ENCODE measurements at regions not wholly inside any gene's neighbourhood (a gene's known extent, or its start where the extent isn't known, plus 50 kb on each side); places are given as distances from the start of the nearest gene placed in this dataset.

GRCh38 chr12:84660139-84660538 lies 252.5 kb downstream of the SLC6A15 start:
- no peak for DNase-seq

GRCh38 chr12:84658877-84659276 lies 253.7 kb downstream of the SLC6A15 start:
- DNase-seq: no peak

- no peak for DNase-seq
Observed at GRCh38 chr12:84656705-84657104, 255.9 kb downstream of the SLC6A15 start.

GRCh38 chr12:84653482-84653881 lies 259.1 kb downstream of the SLC6A15 start:
- no peak for DNase-seq

GRCh38 chr12:84648425-84648824 lies 264.2 kb downstream of the SLC6A15 start:
- no peak for DNase-seq

GRCh38 chr12:84644908-84645307 lies 267.7 kb downstream of the SLC6A15 start:
- DNase-seq: no peak

GRCh38 chr12:84643993-84644392 lies 268.6 kb downstream of the SLC6A15 start:
- DNase-seq: no peak

GRCh38 chr12:84641940-84642545 lies 270.6 kb downstream of the SLC6A15 start:
- no peak for DNase-seq

GRCh38 chr12:84638811-84639368 lies 273.7 kb downstream of the SLC6A15 start:
- DNase-seq: no peak

- no peak for DNase-seq
Observed at GRCh38 chr12:84637926-84638325, 274.7 kb downstream of the SLC6A15 start.

- no peak for DNase-seq
Observed at GRCh38 chr12:84636801-84637290, 275.8 kb downstream of the SLC6A15 start.

- no peak for DNase-seq
Observed at GRCh38 chr12:84634526-84634925, 278.1 kb downstream of the SLC6A15 start.

GRCh38 chr12:84632556-84632955 lies 280.0 kb downstream of the SLC6A15 start:
- DNase-seq: no peak

- DNase-seq: no peak
Observed at GRCh38 chr12:84631020-84631419, 281.6 kb downstream of the SLC6A15 start.

- DNase-seq: no peak
Observed at GRCh38 chr12:84627593-84627992, 285.0 kb downstream of the SLC6A15 start.

GRCh38 chr12:84624601-84625000 lies 288.0 kb downstream of the SLC6A15 start:
- DNase-seq: no peak

GRCh38 chr12:84619053-84619571 lies 293.5 kb downstream of the SLC6A15 start:
- DNase-seq: no peak

- DNase-seq: no peak
Observed at GRCh38 chr12:84607170-84607819, 305.3 kb downstream of the SLC6A15 start.

GRCh38 chr12:84605983-84606382 lies 306.6 kb downstream of the SLC6A15 start:
- DNase-seq: no peak

- no peak for DNase-seq
Observed at GRCh38 chr12:84604551-84604950, 308.0 kb downstream of the SLC6A15 start.

GRCh38 chr12:84603484-84604248 lies 308.9 kb downstream of the SLC6A15 start:
- DNase-seq: no peak

- DNase-seq: no peak
Observed at GRCh38 chr12:84601483-84601882, 311.1 kb downstream of the SLC6A15 start.

GRCh38 chr12:84599539-84599938 lies 313.1 kb downstream of the SLC6A15 start:
- DNase-seq: no peak

Measured in CD4-positive, alpha-beta T cell treated with Interleukin-17A for 1 hour (primary cell).